ENCODE measurements at regions not wholly inside any gene's neighbourhood (a gene's known extent, or its start where the extent isn't known, plus 50 kb on each side); places are given as distances from the start of the nearest gene placed in this dataset.
"Not testable (repeated sequence)": the region's sequence is repeated elsewhere in the genome, so short reads cannot be mapped to it uniquely, and the experiment has no call there.

DNA sequence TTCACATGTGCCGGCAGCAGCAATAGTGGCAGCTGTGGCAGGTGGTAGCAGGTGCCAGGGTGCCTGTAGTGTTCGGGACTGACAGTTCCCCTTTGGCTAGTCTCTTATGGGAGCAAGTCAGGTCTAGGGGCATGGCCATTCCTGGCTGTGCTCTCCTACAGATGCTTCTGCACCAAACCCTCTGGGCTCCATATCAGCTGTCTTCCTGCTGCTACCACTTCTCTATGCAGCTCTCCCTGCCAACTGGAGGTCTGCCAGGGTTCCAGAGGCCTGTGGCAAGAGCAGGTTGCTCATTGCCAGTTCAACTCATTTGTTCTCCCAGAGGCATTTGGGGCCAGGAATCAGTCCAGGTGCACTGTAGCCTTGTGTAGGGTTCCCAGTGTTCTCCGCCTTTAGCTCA is 473.7 kb downstream of the JRKL start:
- DNase-seq, result no peak
- intact Hi-C loops (cut with DNase I), result no loop called here
- Histone ChIP-seq H3K9me3 (no peaks in the 10 kb centered on the region), H3K4me1 (no peaks in the 10 kb centered on the region), H3K36me3 (no peaks in the 10 kb centered on the region), H3K27ac (no peak overlapping the region), H3K27me3 (no peaks in the 10 kb centered on the region), H3K4me3 (replicated peaks in 1 of 3) (no peak overlapping the region)
- 87 to 100% methylated on average over 2 to 3 of the region's 3 CpGs for WGBS, 2 donors
- TF ChIP-seq, protein P1, sequence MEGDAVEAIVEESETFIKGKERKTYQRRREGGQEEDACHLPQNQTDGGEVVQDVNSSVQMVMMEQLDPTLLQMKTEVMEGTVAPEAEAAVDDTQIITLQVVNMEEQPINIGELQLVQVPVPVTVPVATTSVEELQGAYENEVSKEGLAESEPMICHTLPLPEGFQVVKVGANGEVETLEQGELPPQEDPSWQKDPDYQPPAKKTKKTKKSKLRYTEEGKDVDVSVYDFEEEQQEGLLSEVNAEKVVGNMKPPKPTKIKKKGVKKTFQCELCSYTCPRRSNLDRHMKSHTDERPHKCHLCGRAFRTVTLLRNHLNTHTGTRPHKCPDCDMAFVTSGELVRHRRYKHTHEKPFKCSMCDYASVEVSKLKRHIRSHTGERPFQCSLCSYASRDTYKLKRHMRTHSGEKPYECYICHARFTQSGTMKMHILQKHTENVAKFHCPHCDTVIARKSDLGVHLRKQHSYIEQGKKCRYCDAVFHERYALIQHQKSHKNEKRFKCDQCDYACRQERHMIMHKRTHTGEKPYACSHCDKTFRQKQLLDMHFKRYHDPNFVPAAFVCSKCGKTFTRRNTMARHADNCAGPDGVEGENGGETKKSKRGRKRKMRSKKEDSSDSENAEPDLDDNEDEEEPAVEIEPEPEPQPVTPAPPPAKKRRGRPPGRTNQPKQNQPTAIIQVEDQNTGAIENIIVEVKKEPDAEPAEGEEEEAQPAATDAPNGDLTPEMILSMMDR (IDR thresholded peaks at IDR 0.05), result no peak

DNA sequence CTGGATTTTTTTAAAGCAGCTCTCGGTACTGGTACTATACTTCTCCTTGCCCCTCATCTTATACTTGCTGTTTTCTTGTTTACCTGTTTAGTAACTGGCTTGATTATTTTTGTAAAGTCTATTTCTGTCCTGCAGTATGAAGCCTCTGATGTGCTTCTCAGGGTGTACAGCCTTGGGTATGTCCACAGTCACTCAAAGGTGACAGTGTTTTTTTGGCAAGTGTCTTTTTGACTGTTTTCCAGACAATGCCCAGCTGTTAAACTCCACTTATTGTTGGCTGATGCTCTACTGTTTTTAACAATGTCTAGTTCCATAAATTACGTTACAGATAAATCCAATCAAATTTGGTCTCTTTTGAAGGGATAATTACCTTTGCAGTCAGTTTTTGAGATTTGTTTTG is 475.2 kb downstream of the JRKL start:
- H3K27ac ChIP-seq, result no peak overlapping the region
- no peaks in the 10 kb centered on the region for H3K9me3 ChIP-seq
- no peak overlapping the region for H3K4me3 ChIP-seq (replicated peaks in 1 of 3)
- no peaks in the 10 kb centered on the region for H3K36me3 ChIP-seq
- H3K27me3 ChIP-seq, result no peaks in the 10 kb centered on the region
- H3K4me1 ChIP-seq, result no peaks in the 10 kb centered on the region
- TF ChIP-seq, protein P1 (IDR thresholded peaks at IDR 0.05), result no peak
- no peak for TF ChIP-seq POLR2A (IDR thresholded peaks at IDR 0.05)
- intact Hi-C loops (cut with DNase I), result no loop called here
- WGBS, 2 donors, result 82 to 85% methylated on average over 2 of the region's 2 CpGs
- DNase-seq, result no peak

DNA sequence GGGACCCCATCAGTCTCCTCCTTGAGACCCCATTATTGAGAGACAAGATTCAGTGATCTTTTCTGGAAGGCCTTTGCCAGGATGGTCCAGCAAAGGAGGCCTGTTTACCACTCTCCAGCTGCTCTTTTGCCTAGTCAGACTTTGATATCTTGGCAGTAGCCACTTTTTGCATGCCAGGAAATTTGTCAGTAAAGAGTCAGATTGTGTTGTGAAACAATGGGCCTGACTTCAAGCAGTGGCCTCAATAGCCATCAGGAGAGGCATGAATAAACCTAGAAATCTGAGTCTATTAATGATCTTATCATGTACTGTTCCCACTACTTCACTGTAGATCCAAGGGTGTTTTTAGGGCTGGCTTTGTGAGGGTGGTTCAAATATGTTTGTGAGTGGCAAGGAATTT is 479.4 kb downstream of the JRKL start:
- H3K9me3 ChIP-seq, result no peaks in the 10 kb centered on the region
- no peak for DNase-seq
- intact Hi-C loops (cut with DNase I), result no loop called here
- no peaks in the 10 kb centered on the region for H3K4me1 ChIP-seq
- H3K27ac ChIP-seq, result no peak overlapping the region
- TF ChIP-seq POLR2A (IDR thresholded peaks at IDR 0.05), result no peak
- TF ChIP-seq, protein P1 (IDR thresholded peaks at IDR 0.05), result no peak
- no peak overlapping the region for H3K4me3 ChIP-seq (replicated peaks in 1 of 3)
- H3K27me3 ChIP-seq, result no peaks in the 10 kb centered on the region
- no peaks in the 10 kb centered on the region for H3K36me3 ChIP-seq

DNA sequence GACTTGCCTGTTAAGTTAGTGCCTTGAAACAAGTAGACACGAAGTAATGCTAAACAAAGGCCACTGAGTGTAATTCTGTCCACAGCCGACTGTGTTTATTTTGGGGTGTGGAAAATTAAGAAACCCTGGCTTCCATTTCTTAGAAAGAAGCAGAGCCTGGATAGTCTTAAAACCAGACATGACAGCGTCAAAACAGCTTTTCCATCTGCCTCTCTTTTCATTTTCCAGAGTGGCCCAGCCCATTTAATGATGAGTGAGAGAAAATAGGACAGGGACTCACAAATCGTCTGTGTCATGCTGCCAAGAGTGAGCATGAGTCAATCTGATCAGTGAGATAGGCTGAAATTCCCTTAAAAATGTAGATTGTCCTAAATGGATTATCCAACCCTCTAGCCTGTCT is 485.9 kb downstream of the JRKL start:
- Histone ChIP-seq H3K27ac (no peak overlapping the region), H3K27me3 (no peaks in the 10 kb centered on the region), H3K36me3 (no peaks in the 10 kb centered on the region), H3K9me3 (no peaks in the 10 kb centered on the region), H3K4me3 (replicated peaks in 1 of 3) (no peak overlapping the region), H3K4me1 (no peaks in the 10 kb centered on the region)
- 63 to 68% methylated on average over 4 of the region's 4 CpGs for WGBS, 2 donors
- TF ChIP-seq, protein P1 (IDR thresholded peaks at IDR 0.05), result no peak
- TF ChIP-seq POLR2A (IDR thresholded peaks at IDR 0.05), result no peak
- no peak for DNase-seq
- intact Hi-C loops (cut with DNase I), result no loop called here

DNA sequence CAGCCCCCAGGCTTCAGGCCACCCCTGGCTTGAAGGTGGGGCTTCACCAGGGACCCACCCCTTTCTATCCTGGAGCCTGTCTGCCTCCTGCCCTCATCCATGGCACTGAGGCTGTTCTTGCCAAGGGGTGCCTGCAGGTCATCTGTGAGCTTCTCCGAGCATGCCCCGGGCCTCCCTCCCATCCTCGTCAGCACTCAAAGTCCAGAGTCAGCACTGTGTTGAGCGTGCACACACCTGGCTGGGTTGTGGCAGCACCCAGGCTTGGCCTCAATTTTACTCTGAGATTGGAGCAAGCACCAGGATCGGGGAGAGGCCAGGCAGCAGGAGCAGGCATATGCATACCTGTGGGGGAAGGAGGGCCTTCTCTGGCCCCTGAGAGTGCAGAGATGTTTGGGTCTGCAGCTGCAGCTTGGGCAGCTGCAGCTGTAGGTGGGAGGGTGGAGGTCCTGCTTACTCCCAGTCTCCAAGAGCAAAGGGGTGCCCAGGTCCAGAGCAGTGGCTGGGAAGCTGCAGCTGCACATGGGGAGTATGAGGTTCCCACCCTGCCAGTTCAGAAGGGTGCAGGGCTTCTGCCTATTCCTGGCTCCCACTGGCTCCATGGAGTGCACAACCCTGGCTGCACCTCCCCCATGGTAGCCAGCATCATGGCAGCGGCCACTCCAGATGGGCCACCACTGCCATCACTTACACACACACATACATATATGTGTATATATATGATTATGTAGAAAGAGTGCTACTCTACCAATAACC is 488.7 kb downstream of the JRKL start:
- TF ChIP-seq POLR2A (IDR thresholded peaks at IDR 0.05), result no peak
- TF ChIP-seq, protein P1 (IDR thresholded peaks at IDR 0.05), result no peak

DNA sequence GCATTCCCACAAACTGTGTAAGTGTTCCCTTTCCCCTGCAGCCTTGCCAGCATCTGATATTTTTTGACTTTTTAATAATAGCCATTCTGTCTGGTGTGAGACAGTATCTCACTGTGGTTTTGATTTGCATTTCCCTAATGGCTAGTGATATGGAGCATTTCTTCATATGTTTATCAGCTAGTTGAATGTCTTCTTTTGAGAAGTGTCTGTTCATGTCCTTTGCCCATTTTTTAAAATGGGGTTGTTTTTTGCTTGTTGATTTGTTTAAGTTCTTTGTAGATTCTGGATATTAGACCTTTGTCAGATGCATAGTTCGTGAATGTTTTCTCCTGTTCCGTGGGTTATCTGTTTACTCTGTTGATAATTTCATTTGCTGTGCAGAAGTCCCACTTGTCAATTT is 492.8 kb downstream of the JRKL start:
- H3K4me1 ChIP-seq; H3K4me3 ChIP-seq (replicated peaks in 1 of 3); DNase-seq; H3K27ac ChIP-seq; H3K9me3 ChIP-seq; H3K36me3 ChIP-seq; intact Hi-C loops (cut with DNase I); H3K27me3 ChIP-seq: not testable (repeated sequence)
- 87 to 92% methylated on average over 2 of the region's 2 CpGs for WGBS, 2 donors

More for the DNA sequence above, 488.7 kb downstream of the JRKL start:
- DNase-seq, result no peak
- 81 to 83% methylated on average over 5 of the region's 6 CpGs for WGBS, 2 donors
- intact Hi-C loops (cut with DNase I), result no loop called here
- no peaks in the 10 kb centered on the region for H3K4me1 ChIP-seq
- H3K4me3 ChIP-seq (replicated peaks in 1 of 3), result no peak overlapping the region
- H3K9me3 ChIP-seq, result no peaks in the 10 kb centered on the region
- no peaks in the 10 kb centered on the region for H3K27me3 ChIP-seq
- H3K36me3 ChIP-seq, result no peaks in the 10 kb centered on the region
- no peak overlapping the region for H3K27ac ChIP-seq
